ENCODE measurements at regions not wholly inside any gene's neighbourhood (a gene's known extent, or its start where the extent isn't known, plus 50 kb on each side); places are given as distances from the start of the nearest gene placed in this dataset.

- Histone ChIP-seq H3K4me1 (ENCODE audit: control insufficient read depth, insufficient read depth, low read length) (no peaks in the 10 kb centered on the region), H3K9me3 (ENCODE audit: control insufficient read depth, insufficient read depth, low read length) (no peaks in the 10 kb centered on the region), H3K36me3 (ENCODE audit: control insufficient read depth, insufficient read depth, low read length) (no peaks in the 10 kb centered on the region), H3K4me3 (ENCODE audit: low read depth, low read length) (no peak overlapping the region), H3K27me3 (ENCODE audit: control insufficient read depth, insufficient read depth, low read length) (no peaks in the 10 kb centered on the region), H3K27ac (ENCODE audit: low read depth, low read length) (no peak overlapping the region)
- WGBS (ENCODE audit: insufficient coverage) = no CpG with 5 or more reads among the region's 6 CpGs
- peak in 1 of 6 donors; percentile 15 for DNase-seq (ENCODE audit: low read depth in 4 of 6, low spot score in 6 of 6)
These were observed 731.5 kb upstream of the AGA start for GRCh38 chr4:178173771-178174170.

GRCh38 chr4:178174756-178175155, 732.5 kb upstream of the AGA start:
- Histone ChIP-seq H3K36me3 (ENCODE audit: control insufficient read depth, insufficient read depth, low read length) (no peaks in the 10 kb centered on the region), H3K27ac (ENCODE audit: low read depth, low read length) (no peak overlapping the region), H3K4me1 (ENCODE audit: control insufficient read depth, insufficient read depth, low read length) (no peaks in the 10 kb centered on the region), H3K4me3 (ENCODE audit: low read depth, low read length) (no peak overlapping the region), H3K27me3 (ENCODE audit: control insufficient read depth, insufficient read depth, low read length) (no peaks in the 10 kb centered on the region), H3K9me3 (ENCODE audit: control insufficient read depth, insufficient read depth, low read length) (no peaks in the 10 kb centered on the region)
- DNase-seq (ENCODE audit: low read depth in 4 of 6, low spot score in 6 of 6) = no peak
- 100% methylated on average over 1 of the region's 2 CpGs for WGBS (ENCODE audit: insufficient coverage)

GRCh38 chr4:178185517-178185916, 743.3 kb upstream of the AGA start:
- no CpG with 5 or more reads among the region's 3 CpGs for WGBS (ENCODE audit: insufficient coverage)
- Histone ChIP-seq H3K4me3 (ENCODE audit: low read depth, low read length) (no peak overlapping the region), H3K4me1 (ENCODE audit: control insufficient read depth, insufficient read depth, low read length) (no peaks in the 10 kb centered on the region), H3K36me3 (ENCODE audit: control insufficient read depth, insufficient read depth, low read length) (no peaks in the 10 kb centered on the region), H3K9me3 (ENCODE audit: control insufficient read depth, insufficient read depth, low read length) (no peaks in the 10 kb centered on the region), H3K27me3 (ENCODE audit: control insufficient read depth, insufficient read depth, low read length) (no peaks in the 10 kb centered on the region), H3K27ac (ENCODE audit: low read depth, low read length) (no peak overlapping the region)
- DNase-seq (ENCODE audit: low read depth in 4 of 6, low spot score in 6 of 6) = no peak

- Histone ChIP-seq H3K4me1 (ENCODE audit: control insufficient read depth, insufficient read depth, low read length) (no peaks in the 10 kb centered on the region), H3K9me3 (ENCODE audit: control insufficient read depth, insufficient read depth, low read length) (no peaks in the 10 kb centered on the region), H3K36me3 (ENCODE audit: control insufficient read depth, insufficient read depth, low read length) (no peaks in the 10 kb centered on the region), H3K27me3 (ENCODE audit: control insufficient read depth, insufficient read depth, low read length) (no peaks in the 10 kb centered on the region), H3K27ac (ENCODE audit: low read depth, low read length) (no peak overlapping the region), H3K4me3 (ENCODE audit: low read depth, low read length) (no peak overlapping the region)
- DNase-seq (ENCODE audit: low read depth in 4 of 6, low spot score in 6 of 6) = no peak
These were observed 750.4 kb upstream of the AGA start for GRCh38 chr4:178192611-178193010.

GRCh38 chr4:178196751-178197374, 754.6 kb upstream of the AGA start:
- H3K9me3 ChIP-seq (ENCODE audit: control insufficient read depth, insufficient read depth, low read length) = no peaks in the 10 kb centered on the region
- WGBS (ENCODE audit: insufficient coverage) = 74% methylated on average over 5 of the region's 6 CpGs
- no peak for DNase-seq (ENCODE audit: low read depth in 4 of 6, low spot score in 6 of 6)

GRCh38 chr4:178198691-178199090, 756.5 kb upstream of the AGA start:
- no peak for DNase-seq (ENCODE audit: low read depth in 4 of 6, low spot score in 6 of 6)
- no peaks in the 10 kb centered on the region for H3K27me3 ChIP-seq (ENCODE audit: control insufficient read depth, insufficient read depth, low read length)
- H3K9me3 ChIP-seq (ENCODE audit: control insufficient read depth, insufficient read depth, low read length) = no peaks in the 10 kb centered on the region
- H3K4me3 ChIP-seq (ENCODE audit: low read depth, low read length) = no peak overlapping the region
- no peak overlapping the region for H3K27ac ChIP-seq (ENCODE audit: low read depth, low read length)
- H3K4me1 ChIP-seq (ENCODE audit: control insufficient read depth, insufficient read depth, low read length) = no peaks in the 10 kb centered on the region
- H3K36me3 ChIP-seq (ENCODE audit: control insufficient read depth, insufficient read depth, low read length) = no peaks in the 10 kb centered on the region

More at GRCh38 chr4:178196751-178197374, 754.6 kb upstream of the AGA start:
- H3K27ac ChIP-seq (ENCODE audit: low read depth, low read length) = no peak overlapping the region
- H3K4me3 ChIP-seq (ENCODE audit: low read depth, low read length) = no peak overlapping the region
- H3K36me3 ChIP-seq (ENCODE audit: control insufficient read depth, insufficient read depth, low read length) = no peaks in the 10 kb centered on the region
- H3K27me3 ChIP-seq (ENCODE audit: control insufficient read depth, insufficient read depth, low read length) = no peaks in the 10 kb centered on the region
- H3K4me1 ChIP-seq (ENCODE audit: control insufficient read depth, insufficient read depth, low read length) = no peaks in the 10 kb centered on the region

- no peak for DNase-seq (ENCODE audit: low read depth in 4 of 6, low spot score in 6 of 6)
- Histone ChIP-seq H3K36me3 (ENCODE audit: control insufficient read depth, insufficient read depth, low read length) (no peaks in the 10 kb centered on the region), H3K4me1 (ENCODE audit: control insufficient read depth, insufficient read depth, low read length) (no peaks in the 10 kb centered on the region), H3K27me3 (ENCODE audit: control insufficient read depth, insufficient read depth, low read length) (no peaks in the 10 kb centered on the region), H3K4me3 (ENCODE audit: low read depth, low read length) (no peak overlapping the region), H3K27ac (ENCODE audit: low read depth, low read length) (no peak overlapping the region), H3K9me3 (ENCODE audit: control insufficient read depth, insufficient read depth, low read length) (peaks cover 2% of the 10 kb centered on the region)
- no CpG with 5 or more reads among the region's 1 CpG for WGBS (ENCODE audit: insufficient coverage)
These were observed 760.2 kb upstream of the AGA start for GRCh38 chr4:178202422-178202821.

- Histone ChIP-seq H3K27me3 (ENCODE audit: control insufficient read depth, insufficient read depth, low read length) (no peaks in the 10 kb centered on the region), H3K36me3 (ENCODE audit: control insufficient read depth, insufficient read depth, low read length) (no peaks in the 10 kb centered on the region), H3K4me1 (ENCODE audit: control insufficient read depth, insufficient read depth, low read length) (no peaks in the 10 kb centered on the region), H3K9me3 (ENCODE audit: control insufficient read depth, insufficient read depth, low read length) (peaks cover 2% of the 10 kb centered on the region), H3K27ac (ENCODE audit: low read depth, low read length) (no peak overlapping the region), H3K4me3 (ENCODE audit: low read depth, low read length) (no peak overlapping the region)
- WGBS (ENCODE audit: insufficient coverage) = no CpG with 5 or more reads among the region's 1 CpG
- no peak for DNase-seq (ENCODE audit: low read depth in 4 of 6, low spot score in 6 of 6)
These were observed 763.6 kb upstream of the AGA start for GRCh38 chr4:178205826-178206225.

- H3K4me3 ChIP-seq (ENCODE audit: low read depth, low read length) = no peak overlapping the region
- WGBS (ENCODE audit: insufficient coverage) = no CpG with 5 or more reads among the region's 2 CpGs
- H3K36me3 ChIP-seq (ENCODE audit: control insufficient read depth, insufficient read depth, low read length) = no peaks in the 10 kb centered on the region
- no peak overlapping the region for H3K27ac ChIP-seq (ENCODE audit: low read depth, low read length)
- H3K9me3 ChIP-seq (ENCODE audit: control insufficient read depth, insufficient read depth, low read length) = no peaks in the 10 kb centered on the region
- no peak for DNase-seq (ENCODE audit: low read depth in 4 of 6, low spot score in 6 of 6)
- no peaks in the 10 kb centered on the region for H3K27me3 ChIP-seq (ENCODE audit: control insufficient read depth, insufficient read depth, low read length)
- H3K4me1 ChIP-seq (ENCODE audit: control insufficient read depth, insufficient read depth, low read length) = no peaks in the 10 kb centered on the region
These were observed 773.1 kb upstream of the AGA start for GRCh38 chr4:178215309-178215708.

GRCh38 chr4:178215763-178216162, 773.5 kb upstream of the AGA start:
- WGBS (ENCODE audit: insufficient coverage) = 88% methylated on average over 1 of the region's 1 CpG
- H3K36me3 ChIP-seq (ENCODE audit: control insufficient read depth, insufficient read depth, low read length) = no peaks in the 10 kb centered on the region
- no peak overlapping the region for H3K27ac ChIP-seq (ENCODE audit: low read depth, low read length)
- H3K4me3 ChIP-seq (ENCODE audit: low read depth, low read length) = no peak overlapping the region
- H3K4me1 ChIP-seq (ENCODE audit: control insufficient read depth, insufficient read depth, low read length) = no peaks in the 10 kb centered on the region
- DNase-seq (ENCODE audit: low read depth in 4 of 6, low spot score in 6 of 6) = no peak
- no peaks in the 10 kb centered on the region for H3K27me3 ChIP-seq (ENCODE audit: control insufficient read depth, insufficient read depth, low read length)
- no peaks in the 10 kb centered on the region for H3K9me3 ChIP-seq (ENCODE audit: control insufficient read depth, insufficient read depth, low read length)

Data from spinal cord (tissue), 9 donors.